Transverse colon (tissue), 4 donors: ENCODE measurements at regions not wholly inside any gene's neighbourhood (a gene's known extent, or its start where the extent isn't known, plus 50 kb on each side); places are given as distances from the start of the nearest gene placed in this dataset.

Experiments
- POLR2A ChIP-seq: fragments of 450-650 bp; IDR thresholded peaks from one replicate; pipeline ENCODE4 v1.6.1; 2016; ENCODE audit warnings: antibody characterized with exemption, mild to moderate bottlenecking, moderate library complexity
- POLR2AphosphoS5 ChIP-seq, 3 donors: sonication (generic); formaldehyde crosslinking; IDR thresholded peaks; one replicate each; pipeline ENCODE4 v1.6.1; 2016; ENCODE audit warnings: antibody characterized with exemption in 3 of 3
- TF ChIP-seq, protein P1 (sequence below), 5 experiments: fragments of 200-600 bp in 3 of 5; fragments of 450-650 bp in 2 of 5; sonication (generic) in 3 of 5; IDR thresholded peaks; 1 replicate in 2 of 5; 2 replicates in 3 of 5; pipeline ENCODE4 v1.5.1; 2016 to 2017; ENCODE audit warnings: antibody characterized with exemption in 5 of 5, inconsistent platforms in 3 of 5, mild to moderate bottlenecking in 2 of 5, moderate library complexity in 1 of 5

GRCh38 chr3:44067431-44067830 is 174.3 kb upstream of the TOPAZ1 start:
- TF ChIP-seq POLR2A (no peak), POLR2AphosphoS5 (IDR thresholded peaks at IDR 0.05) (no peak)
- TF ChIP-seq, protein P1, sequence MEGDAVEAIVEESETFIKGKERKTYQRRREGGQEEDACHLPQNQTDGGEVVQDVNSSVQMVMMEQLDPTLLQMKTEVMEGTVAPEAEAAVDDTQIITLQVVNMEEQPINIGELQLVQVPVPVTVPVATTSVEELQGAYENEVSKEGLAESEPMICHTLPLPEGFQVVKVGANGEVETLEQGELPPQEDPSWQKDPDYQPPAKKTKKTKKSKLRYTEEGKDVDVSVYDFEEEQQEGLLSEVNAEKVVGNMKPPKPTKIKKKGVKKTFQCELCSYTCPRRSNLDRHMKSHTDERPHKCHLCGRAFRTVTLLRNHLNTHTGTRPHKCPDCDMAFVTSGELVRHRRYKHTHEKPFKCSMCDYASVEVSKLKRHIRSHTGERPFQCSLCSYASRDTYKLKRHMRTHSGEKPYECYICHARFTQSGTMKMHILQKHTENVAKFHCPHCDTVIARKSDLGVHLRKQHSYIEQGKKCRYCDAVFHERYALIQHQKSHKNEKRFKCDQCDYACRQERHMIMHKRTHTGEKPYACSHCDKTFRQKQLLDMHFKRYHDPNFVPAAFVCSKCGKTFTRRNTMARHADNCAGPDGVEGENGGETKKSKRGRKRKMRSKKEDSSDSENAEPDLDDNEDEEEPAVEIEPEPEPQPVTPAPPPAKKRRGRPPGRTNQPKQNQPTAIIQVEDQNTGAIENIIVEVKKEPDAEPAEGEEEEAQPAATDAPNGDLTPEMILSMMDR (IDR thresholded peaks at IDR 0.05), result no peak
